Parathyroid adenoma (tissue), 2 donors: ENCODE measurements at regions not wholly inside any gene's neighbourhood (a gene's known extent, or its start where the extent isn't known, plus 50 kb on each side); places are given as distances from the start of the nearest gene placed in this dataset.
A peak's percentile ranks its signal among the peaks of the same experiment; 100 is the strongest.

Experiments used
- H2AFZ ChIP-seq: fragments of 300-600 bp; sonication (generic); one replicate; pipeline ENCODE4 v1.7.0; 2017; ENCODE audit warnings: antibody characterized with exemption, mild to moderate bottlenecking
- H3K27ac ChIP-seq: fragments of 300-600 bp; sonication (generic); one replicate; pipeline ENCODE4 v1.7.0; 2017
- H3K27me3 ChIP-seq: fragments of 300-600 bp; sonication (generic); one replicate; pipeline ENCODE4 v1.7.0; 2017; ENCODE audit warnings: low read length; ENCODE audit not compliant: control insufficient read depth, insufficient read depth
- H3K36me3 ChIP-seq: fragments of 300-600 bp; sonication (generic); one replicate; pipeline ENCODE4 v1.7.0; 2017; ENCODE audit warnings: low read length; ENCODE audit not compliant: control insufficient read depth, insufficient read depth
- H3K4me1 ChIP-seq: fragments of 300-600 bp; sonication (generic); one replicate; pipeline ENCODE4 v1.7.0; 2017; ENCODE audit warnings: control low read depth
- H3K4me2 ChIP-seq: fragments of 300-600 bp; sonication (generic); one replicate; pipeline ENCODE4 v1.7.0; 2017; ENCODE audit warnings: low read length
- H3K4me3 ChIP-seq: fragments of 300-600 bp; sonication (generic); one replicate; pipeline ENCODE4 v1.7.0; 2017; ENCODE audit warnings: low read depth, low read length
- H3K79me2 ChIP-seq: fragments of 300-600 bp; sonication (generic); one replicate; pipeline ENCODE4 v1.7.0; 2017; ENCODE audit warnings: control low read depth
- H3K9ac ChIP-seq: fragments of 300-600 bp; sonication (generic); one replicate; pipeline ENCODE4 v1.7.0; 2017; ENCODE audit warnings: mild to moderate bottlenecking
- H3K9me3 ChIP-seq: fragments of 300-600 bp; sonication (generic); one replicate; pipeline ENCODE4 v1.7.0; 2017; ENCODE audit warnings: low read length; ENCODE audit not compliant: control insufficient read depth
- CTCF ChIP-seq: fragments of 300-600 bp; sonication (generic); IDR thresholded peaks from one replicate; pipeline ENCODE4 v1.7.0; 2017; ENCODE audit warnings: antibody characterized with exemption, mild to moderate bottlenecking
- donor health status: primary hyperparathyroidism.

DNA sequence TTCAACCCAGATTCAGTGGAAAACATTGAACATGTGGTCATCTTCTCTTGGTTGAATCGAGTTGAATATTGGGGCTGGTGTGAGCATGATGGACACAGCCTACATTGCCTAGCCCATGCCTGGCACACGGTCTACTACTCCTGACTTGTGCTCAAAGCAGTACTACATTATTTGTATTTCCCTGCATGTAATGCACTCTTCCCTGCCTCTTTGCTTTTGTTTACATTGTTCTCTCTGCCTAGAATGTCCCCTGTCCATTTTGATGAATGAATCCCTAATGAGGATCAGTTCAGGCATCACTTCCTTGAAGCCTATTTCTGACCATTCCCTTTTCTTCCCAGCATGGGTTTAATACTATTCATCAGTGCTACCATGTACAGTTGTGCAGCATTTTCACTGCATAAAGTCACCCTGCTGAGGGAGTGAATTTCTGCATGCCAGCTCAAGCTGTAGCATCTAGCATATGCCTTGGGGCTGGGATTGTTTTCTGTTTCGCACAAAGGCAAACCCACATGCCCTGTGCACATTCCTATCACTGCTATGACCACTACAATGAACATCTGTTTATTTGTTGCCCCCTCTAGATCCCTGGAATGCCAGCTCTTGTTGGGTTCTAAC, 75.3 kb upstream of the CCN6 start:
- TF ChIP-seq CTCF, result no peak
- Histone ChIP-seq H3K4me3 (no peak overlapping the region), H3K4me1 (no peaks in the 10 kb centered on the region)

DNA sequence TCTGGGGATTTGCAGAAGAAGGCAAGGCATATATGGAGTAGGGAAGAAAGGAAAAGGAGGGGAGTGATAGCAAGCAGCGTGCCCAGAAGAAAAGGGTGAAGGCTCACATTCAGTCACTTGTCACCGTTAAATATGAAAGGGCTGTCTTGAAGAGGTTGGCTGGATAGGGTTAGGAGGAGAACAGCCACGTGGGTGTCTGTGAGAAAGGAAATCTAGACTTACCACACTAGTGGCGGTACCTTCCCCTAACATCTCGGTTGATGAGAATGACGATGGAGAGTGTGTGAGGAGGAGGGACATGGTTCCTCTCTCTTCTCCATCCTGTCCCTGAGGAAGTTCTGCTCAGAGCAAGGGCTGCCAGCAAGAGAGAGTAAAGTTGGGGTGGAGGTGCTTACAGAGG, 74.3 kb upstream of the CCN6 start:
- no peak overlapping the region for H2AFZ ChIP-seq
- no peaks in the 10 kb centered on the region for H3K9me3 ChIP-seq
- H3K9ac ChIP-seq, result no peak overlapping the region
- no peak overlapping the region for H3K4me2 ChIP-seq
- H3K36me3 ChIP-seq, result no peaks in the 10 kb centered on the region
- no peak for TF ChIP-seq CTCF
- H3K79me2 ChIP-seq, result no peaks in the 10 kb centered on the region
- H3K4me3 ChIP-seq, result no peak overlapping the region
- no peak overlapping the region for H3K27ac ChIP-seq
- H3K4me1 ChIP-seq, result no peaks in the 10 kb centered on the region
- H3K27me3 ChIP-seq, result no peaks in the 10 kb centered on the region

More for the DNA sequence above, 75.3 kb upstream of the CCN6 start:
- no peaks in the 10 kb centered on the region for H3K79me2 ChIP-seq
- H3K9ac ChIP-seq, result no peak overlapping the region
- no peak overlapping the region for H3K4me2 ChIP-seq
- H3K27ac ChIP-seq, result no peak overlapping the region
- no peaks in the 10 kb centered on the region for H3K36me3 ChIP-seq
- no peaks in the 10 kb centered on the region for H3K27me3 ChIP-seq
- no peak overlapping the region for H2AFZ ChIP-seq
- no peaks in the 10 kb centered on the region for H3K9me3 ChIP-seq

GRCh38 chr6:111980143-111980542, 73.8 kb upstream of the CCN6 start:
- Histone ChIP-seq H3K27me3 (no peaks in the 10 kb centered on the region), H3K27ac (no peak overlapping the region), H3K4me1 (peaks cover 4% of the 10 kb centered on the region), H3K79me2 (no peaks in the 10 kb centered on the region), H3K4me2 (no peak overlapping the region), H3K36me3 (no peaks in the 10 kb centered on the region), H3K9me3 (no peaks in the 10 kb centered on the region), H3K9ac (no peak overlapping the region), H2AFZ (no peak overlapping the region), H3K4me3 (no peak overlapping the region)
- TF ChIP-seq CTCF, result no peak

DNA sequence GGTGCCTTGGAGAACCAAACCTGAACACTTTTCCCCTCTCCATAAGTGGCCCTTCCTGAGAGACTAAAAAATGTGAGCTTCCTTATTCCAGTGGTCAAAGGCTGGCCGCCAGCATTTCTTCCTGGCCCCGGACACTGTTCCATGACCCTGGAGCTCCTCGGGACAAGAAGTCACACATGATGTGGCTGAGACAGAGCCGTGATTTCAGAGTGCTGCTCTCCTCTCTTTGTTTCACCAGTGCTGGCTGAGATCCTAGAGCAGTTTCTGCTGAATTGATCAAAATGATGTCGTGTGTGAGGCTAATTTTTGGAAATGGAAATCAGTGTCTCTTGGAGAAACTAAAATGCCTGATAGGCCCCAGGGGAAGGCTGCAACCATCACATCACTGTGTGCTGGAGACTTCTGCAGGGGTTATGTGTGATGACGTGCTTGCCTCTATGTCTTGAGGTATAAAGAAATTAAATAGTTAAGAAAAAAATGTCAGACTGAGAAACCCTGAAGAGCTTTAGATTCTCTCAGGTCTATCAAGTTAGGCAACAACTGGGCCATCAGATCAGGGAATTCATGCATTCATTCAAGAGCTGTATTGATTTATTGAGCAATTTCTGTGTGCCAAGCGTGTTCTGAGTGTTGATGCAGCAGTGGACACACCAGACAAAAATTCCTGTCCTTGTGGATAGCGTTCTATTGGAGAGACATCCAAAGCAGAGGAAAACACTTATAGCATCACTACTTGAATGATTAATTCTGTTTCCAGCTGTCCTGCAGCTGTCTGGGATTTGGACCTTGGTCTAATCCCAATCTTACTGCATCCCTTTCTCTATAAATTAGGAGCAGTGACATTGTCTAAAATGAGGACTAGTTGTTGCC, 72.7 kb upstream of the CCN6 start:
- Histone ChIP-seq H3K36me3 (no peaks in the 10 kb centered on the region), H3K9ac (no peak overlapping the region)

More for the DNA sequence above, 72.7 kb upstream of the CCN6 start:
- H3K4me1 ChIP-seq, result peaks cover 9% of the 10 kb centered on the region
- no peak overlapping the region for H3K4me3 ChIP-seq
- no peak overlapping the region for H3K27ac ChIP-seq
- no peaks in the 10 kb centered on the region for H3K27me3 ChIP-seq
- peak overlapping the region; percentile 45 for H2AFZ ChIP-seq
- no peaks in the 10 kb centered on the region for H3K9me3 ChIP-seq
- TF ChIP-seq CTCF, result no peak
- no peak overlapping the region for H3K4me2 ChIP-seq
- no peaks in the 10 kb centered on the region for H3K79me2 ChIP-seq
